SW480 (cell line): ENCODE measurements at regions not wholly inside any gene's neighbourhood (a gene's known extent, or its start where the extent isn't known, plus 50 kb on each side); places are given as distances from the start of the nearest gene placed in this dataset.

ENCODE experiments used
- DNase-seq: peaks from one replicate; pipeline ENCODE4 v3.0.0-alpha.2; 2016; ENCODE audit warnings: low spot score

- no peak for DNase-seq
Measured at GRCh38 chr9:81250606-81251005, 438.7 kb downstream of the TLE1 start.

DNA sequence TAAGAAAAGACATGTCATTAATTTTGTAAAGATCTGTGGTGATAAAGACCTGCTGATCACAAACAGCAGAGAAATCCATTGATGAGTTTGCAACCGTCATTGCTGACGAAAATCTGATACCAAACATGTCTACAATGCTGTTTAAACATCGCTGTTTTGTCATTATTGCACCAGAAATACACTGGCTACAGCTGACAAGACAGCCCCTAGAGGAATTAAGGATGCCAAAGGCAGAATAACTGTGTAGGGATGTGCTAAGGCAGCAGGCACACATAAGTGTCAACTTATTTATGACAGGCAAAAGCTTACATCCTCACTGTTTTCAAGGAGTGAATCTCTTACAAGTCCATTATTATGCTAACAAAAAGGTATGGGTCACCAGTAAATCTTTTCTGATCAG lies 439.3 kb downstream of the TLE1 start:
- DNase-seq = no peak

DNA sequence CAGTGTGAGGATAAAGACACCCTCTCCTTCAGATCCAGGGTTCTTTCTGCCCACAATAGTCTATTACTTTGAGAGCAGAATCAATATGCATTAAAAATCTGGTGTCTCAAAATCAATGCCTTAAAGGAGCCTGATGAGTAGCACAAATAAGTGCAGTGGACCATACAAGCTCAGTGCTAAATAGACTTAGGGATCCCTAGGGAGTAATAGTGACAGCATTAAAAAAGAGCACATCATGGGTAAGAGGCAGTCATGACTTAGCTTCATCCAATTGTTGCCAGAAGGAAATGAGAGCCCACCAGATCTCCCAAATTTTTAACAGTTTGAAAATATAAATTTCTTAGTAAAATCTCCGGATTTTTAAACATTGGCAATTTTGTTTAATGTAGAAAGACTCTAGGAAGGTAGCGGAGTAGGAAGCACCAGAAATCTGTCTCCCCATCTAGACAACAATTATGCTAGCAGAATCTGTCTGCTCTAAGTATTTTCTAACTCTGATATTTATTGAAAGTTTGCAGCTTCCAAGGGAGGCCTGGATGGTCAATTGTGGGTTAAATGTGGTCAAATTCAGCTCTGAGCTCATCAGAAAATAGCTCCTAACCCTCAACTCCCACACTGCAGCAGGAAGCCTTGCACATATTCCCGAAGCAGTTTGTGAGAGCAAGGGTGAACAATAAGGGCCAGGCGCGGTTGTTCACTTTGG lies 443.9 kb downstream of the TLE1 start:
- no peak for DNase-seq

DNA sequence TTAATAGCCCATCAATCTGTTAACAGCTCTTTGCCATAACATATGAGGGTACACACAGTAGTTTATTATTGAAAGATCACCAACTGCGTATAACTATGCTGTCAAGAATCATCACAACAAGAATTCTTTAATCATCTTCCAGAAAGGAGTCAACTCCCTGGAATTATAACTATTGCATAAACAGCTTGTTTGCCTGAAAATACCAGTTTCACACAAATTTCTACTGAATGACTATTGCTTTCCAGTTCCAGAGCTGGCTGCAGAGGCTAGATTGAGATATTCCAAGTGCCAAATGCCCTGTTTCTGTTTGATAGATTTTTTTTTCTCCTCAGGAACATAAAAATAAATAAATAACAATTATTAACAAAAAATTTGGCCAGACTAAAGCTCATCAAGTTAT lies 444.7 kb downstream of the TLE1 start:
- DNase-seq = no peak

DNA sequence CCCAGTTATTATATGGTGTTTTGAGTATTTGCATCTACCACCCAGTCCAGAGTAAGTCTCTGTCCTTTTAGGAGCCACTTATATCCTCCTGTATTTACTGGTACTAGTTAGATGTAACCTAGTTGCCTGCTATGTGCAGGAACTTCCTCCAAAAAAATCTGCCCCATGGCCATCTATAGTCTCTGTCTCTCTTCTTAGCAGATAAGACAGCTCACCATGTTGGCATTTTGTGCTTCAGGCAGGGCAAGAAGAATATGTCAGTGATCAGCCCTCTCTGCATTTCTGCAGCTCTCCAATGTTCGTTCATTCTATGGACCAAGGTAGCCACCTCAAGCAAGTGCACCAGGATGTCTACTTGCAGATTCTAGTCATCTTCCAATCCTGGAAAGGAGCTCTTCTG lies 446.5 kb downstream of the TLE1 start:
- no peak for DNase-seq

DNA sequence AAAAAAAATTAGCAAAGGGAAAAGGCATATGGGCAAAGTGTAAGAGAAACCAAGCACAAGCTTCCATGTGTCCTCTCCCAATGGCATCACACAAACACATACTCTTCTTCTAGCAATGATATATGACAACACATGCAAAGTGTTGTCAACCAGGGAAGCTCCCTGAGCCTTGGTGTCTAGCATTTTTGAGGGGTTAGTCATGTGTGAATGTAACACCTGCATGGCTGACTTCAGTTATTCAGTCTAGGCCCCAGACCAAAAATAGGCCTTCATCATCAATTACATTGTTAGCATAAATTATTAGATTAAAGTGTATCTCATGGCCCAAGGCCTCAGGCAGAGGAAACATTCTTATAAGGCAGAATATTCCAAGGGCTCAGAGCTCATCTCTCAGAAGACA lies 450.0 kb downstream of the TLE1 start:
- no peak for DNase-seq

DNA sequence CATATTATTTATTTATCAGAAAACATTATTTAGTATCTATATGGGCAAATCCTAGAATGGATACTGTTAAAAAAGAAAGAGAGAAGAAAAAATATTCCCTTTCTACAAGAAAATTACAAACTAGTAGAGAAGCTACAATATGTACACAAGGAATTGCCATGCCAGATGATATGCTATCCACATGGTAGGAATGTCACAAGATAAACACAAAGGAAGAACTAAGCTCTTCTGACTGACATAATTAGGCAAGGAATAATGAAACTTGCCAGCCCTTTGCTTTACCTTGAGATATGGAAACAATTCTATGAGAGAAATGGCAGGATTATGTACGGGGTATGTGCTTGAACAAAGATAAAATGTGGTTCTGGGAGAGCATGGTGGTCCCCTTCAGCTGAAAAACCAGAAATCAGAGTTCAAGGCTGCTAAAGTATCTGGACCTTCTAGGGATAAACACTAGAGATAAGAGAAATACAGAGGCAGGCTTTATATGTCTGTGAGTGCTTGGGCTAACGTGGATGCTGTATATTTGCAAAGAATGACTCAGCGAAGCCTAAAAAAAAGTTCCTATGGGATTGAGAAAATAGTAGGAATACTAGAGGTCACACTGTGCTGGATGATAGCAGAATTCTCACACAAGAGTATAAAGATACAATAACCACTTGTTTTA lies 451.6 kb downstream of the TLE1 start:
- no peak for DNase-seq

DNA sequence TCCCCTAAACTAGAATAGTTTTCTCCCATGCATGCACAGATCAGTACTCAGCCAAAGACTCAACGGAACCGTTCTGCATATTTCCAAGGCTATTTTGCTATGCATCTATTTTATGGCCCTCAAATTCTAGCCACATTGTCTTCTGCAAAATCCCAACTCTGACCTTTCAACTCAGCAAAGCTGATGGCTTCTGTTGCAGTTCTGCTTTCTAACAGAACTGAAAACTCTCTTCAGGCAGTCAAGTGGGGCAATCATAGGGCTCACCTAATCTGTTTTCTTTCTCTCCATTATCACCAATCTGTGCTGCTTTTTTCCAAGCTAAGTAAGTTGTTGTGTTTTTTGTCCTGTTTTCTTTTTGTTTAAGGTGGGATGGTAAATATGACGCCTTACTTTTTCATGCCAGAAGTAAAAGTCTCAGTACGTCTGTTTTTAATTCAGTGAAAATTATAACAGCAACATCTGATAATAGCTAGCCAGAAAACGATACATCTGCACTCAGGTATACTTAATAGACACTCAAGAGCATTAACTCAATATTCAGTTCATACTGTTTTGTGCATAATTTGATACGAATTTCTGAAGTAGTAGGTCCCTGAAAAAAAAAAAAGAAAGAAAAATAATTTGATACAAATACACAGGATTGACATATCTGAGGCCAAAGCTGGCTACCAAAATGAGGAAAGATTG lies 454.3 kb downstream of the TLE1 start:
- no peak for DNase-seq

DNA sequence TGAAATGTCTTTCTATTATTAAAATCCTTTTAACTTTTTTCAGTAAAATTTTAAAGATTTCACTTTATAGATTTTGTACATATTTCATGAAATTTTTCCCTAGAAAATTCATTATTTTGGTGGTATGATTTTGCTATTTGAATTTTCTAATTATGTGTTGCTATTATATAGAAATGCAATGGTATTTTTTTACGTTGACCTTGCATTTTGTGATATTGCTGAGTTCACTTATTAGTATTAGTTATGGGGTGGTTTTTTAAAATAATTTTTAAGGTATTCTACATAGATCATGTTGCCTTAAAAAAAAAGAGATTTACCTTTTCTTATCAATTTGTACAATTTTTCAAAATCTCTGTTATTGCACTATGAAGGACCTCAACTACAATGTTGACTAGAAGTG lies 458.3 kb downstream of the TLE1 start:
- no peak for DNase-seq

GRCh38 chr9:81227507-81228245 lies 461.7 kb downstream of the TLE1 start:
- DNase-seq = no peak

DNA sequence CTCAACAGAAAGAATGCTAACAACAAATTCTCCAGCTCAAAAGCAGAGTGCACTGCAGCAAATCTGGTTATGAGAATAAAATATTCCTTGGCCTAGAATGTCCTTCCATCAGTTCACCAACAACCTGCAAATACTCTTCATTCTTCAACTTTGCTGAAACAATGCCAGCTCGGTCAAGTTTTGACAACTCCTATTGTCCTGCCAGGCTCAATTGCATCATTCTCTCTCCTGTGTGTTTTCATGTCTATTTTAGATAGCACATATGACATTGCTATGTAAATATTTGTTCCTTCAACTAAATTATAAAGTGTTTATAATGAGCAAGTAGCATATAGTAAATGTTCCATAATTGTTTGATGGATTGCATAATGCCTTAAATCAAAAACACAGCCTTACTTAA lies 463.8 kb downstream of the TLE1 start:
- no peak for DNase-seq

DNA sequence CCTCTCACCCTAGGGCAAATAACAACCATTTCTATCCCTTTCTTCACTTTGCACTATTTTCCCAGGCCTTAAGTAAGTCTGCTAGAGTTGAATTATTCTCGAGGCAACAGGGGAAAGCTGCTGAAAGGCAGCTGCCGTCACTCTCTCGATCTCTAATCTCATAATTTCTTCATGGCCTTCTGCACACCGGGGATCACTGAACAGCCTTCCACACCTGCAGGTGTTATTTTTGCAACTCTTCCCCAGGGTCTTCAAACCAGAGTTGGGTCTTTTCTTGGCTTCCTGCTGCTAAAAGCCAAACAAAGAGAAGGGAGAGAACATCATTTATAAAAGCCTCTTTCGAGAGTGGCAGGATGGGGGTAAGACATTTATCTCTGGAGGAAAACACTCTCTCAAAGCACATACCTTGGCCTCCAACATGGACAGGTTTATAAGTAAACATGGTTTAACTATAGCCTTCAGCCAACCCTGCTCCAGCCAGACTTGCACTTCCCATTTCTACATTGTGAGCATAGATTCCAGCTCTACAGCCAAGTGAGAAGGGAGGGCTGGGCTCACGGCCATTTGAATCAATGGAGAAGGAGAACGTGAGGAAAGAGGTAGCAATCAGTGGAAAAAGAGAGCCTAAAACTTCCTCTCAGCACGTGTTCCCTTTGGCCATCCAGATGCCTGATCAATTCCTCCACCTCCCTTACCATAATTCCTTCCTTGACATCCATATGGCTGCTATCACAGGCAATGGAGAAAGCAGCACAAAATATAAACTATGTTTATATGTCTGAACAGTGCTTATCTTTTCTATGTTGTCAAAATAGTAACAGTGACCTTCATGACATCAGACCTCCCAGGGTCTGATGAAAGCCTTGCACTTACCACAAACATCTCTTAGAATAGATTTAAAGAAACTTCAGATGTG lies 464.9 kb downstream of the TLE1 start:
- DNase-seq = no peak

GRCh38 chr9:81214975-81215374 lies 474.4 kb downstream of the TLE1 start:
- DNase-seq = no peak

GRCh38 chr9:81213456-81213855 lies 475.9 kb downstream of the TLE1 start:
- no peak for DNase-seq

GRCh38 chr9:81211741-81212140 lies 477.6 kb downstream of the TLE1 start:
- DNase-seq = no peak

DNA sequence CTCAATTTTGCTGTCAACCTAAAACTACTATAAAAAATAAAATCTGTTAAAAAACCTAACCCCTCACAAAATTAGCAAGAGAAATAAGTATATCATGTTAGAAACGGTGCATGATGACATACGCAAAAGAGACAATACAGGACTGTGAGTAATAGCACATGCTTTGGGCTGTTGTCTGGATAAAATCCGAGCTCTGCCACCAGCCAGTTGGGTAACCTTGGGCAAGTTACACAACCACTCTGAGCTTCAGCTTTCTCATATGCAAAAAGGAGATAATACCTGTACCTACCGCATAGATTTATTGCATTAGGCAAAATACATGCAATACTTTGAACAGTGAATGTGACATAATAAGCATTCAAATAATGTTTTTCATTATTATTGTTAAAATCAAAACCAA lies 481.7 kb downstream of the TLE1 start:
- no peak for DNase-seq

- no peak for DNase-seq
Measured at GRCh38 chr9:81202292-81202691, 487.1 kb downstream of the TLE1 start.

DNA sequence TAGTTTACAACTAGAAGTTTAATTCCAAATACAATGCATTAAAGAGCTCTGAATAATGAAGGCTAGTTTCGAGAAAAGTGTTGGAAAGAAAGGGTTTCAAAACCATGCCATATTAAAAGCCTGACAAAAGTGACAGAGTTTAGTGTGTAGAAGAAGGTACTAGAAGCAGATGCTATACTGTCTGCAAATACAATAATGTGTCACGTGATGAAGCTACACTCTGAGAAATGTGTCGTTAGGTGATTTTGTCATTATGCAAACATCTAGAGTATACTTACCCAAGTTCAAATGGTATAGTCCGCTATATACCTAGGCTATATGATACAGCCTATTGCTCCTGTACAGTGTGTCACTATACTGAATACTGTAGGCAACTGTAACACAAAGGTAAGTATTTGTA lies 494.1 kb downstream of the TLE1 start:
- DNase-seq = no peak

GRCh38 chr9:81193362-81194339 lies 495.7 kb downstream of the TLE1 start:
- DNase-seq = no peak

DNA sequence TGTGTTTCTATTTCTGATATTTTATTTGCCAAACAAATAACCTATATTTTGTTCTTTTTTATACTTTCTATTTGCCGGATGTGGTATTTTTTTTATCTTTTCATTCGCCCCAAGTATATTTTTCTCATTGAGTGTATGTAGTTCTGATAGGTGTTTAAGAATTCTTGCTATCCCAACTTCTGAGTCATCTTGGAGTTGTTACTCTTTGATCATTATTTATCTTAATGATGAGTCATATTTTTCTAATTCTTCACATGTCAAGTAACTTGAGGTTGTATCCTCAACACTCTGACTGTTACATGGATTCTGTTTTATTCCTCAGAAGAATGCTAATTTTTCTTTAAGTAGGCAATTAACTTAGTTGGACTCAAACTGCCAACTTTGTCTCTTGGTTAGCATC lies 498.1 kb downstream of the TLE1 start:
- DNase-seq = no peak
